ENCODE measurements at regions not wholly inside any gene's neighbourhood (a gene's known extent, or its start where the extent isn't known, plus 50 kb on each side); places are given as distances from the start of the nearest gene placed in this dataset.
"Not testable (repeated sequence)": the region's sequence is repeated elsewhere in the genome, so short reads cannot be mapped to it uniquely, and the experiment has no call there.

GRCh38 chr2:187906021-187906420 lies 351.8 kb upstream of the TFPI start:
- no peaks in the 10 kb centered on the region for H3K36me3 Mint-ChIP-seq (ENCODE audit: unreplicated experiment)
- no peak overlapping the region for H3K27ac Mint-ChIP-seq (ENCODE audit: unreplicated experiment)
- no peak for DNase-seq (ENCODE audit: extremely low spot score, unreplicated experiment)
- H3K4me1 Mint-ChIP-seq (ENCODE audit: unreplicated experiment): peaks cover 7% of the 10 kb centered on the region
- no peak overlapping the region for H3K4me3 Mint-ChIP-seq (ENCODE audit: unreplicated experiment)
- H3K9me3 Mint-ChIP-seq (ENCODE audit: unreplicated experiment): peaks cover 14% of the 10 kb centered on the region
- no peak for TF ChIP-seq CTCF (IDR thresholded peaks at IDR 0.05)
- no peaks in the 10 kb centered on the region for H3K27me3 Mint-ChIP-seq (ENCODE audit: unreplicated experiment)

- H3K27me3 Mint-ChIP-seq (ENCODE audit: unreplicated experiment); DNase-seq (ENCODE audit: extremely low spot score, unreplicated experiment); H3K4me1 Mint-ChIP-seq (ENCODE audit: unreplicated experiment); H3K36me3 Mint-ChIP-seq (ENCODE audit: unreplicated experiment); H3K9me3 Mint-ChIP-seq (ENCODE audit: unreplicated experiment); H3K4me3 Mint-ChIP-seq (ENCODE audit: unreplicated experiment); H3K27ac Mint-ChIP-seq (ENCODE audit: unreplicated experiment): not testable (repeated sequence)
Measured at GRCh38 chr2:187910922-187911321, 356.7 kb upstream of the TFPI start.

GRCh38 chr2:187912950-187913349 lies 358.7 kb upstream of the TFPI start:
- no peak for TF ChIP-seq CTCF (IDR thresholded peaks at IDR 0.05)
- no peak for DNase-seq (ENCODE audit: extremely low spot score, unreplicated experiment)
- no peak overlapping the region for H3K27ac Mint-ChIP-seq (ENCODE audit: unreplicated experiment)

GRCh38 chr2:187915810-187916209 lies 361.6 kb upstream of the TFPI start:
- Mint-ChIP-seq H3K36me3 (ENCODE audit: unreplicated experiment) (no peaks in the 10 kb centered on the region), H3K27ac (ENCODE audit: unreplicated experiment) (no peak overlapping the region), H3K4me1 (ENCODE audit: unreplicated experiment) (no peaks in the 10 kb centered on the region), H3K27me3 (ENCODE audit: unreplicated experiment) (no peaks in the 10 kb centered on the region), H3K9me3 (ENCODE audit: unreplicated experiment) (no peaks in the 10 kb centered on the region), H3K4me3 (ENCODE audit: unreplicated experiment) (no peak overlapping the region)
- no peak for TF ChIP-seq CTCF (IDR thresholded peaks at IDR 0.05)
- DNase-seq (ENCODE audit: extremely low spot score, unreplicated experiment): no peak

More at GRCh38 chr2:187912950-187913349, 358.7 kb upstream of the TFPI start:
- no peaks in the 10 kb centered on the region for H3K36me3 Mint-ChIP-seq (ENCODE audit: unreplicated experiment)
- no peaks in the 10 kb centered on the region for H3K4me1 Mint-ChIP-seq (ENCODE audit: unreplicated experiment)
- no peak overlapping the region for H3K4me3 Mint-ChIP-seq (ENCODE audit: unreplicated experiment)
- no peaks in the 10 kb centered on the region for H3K9me3 Mint-ChIP-seq (ENCODE audit: unreplicated experiment)
- H3K27me3 Mint-ChIP-seq (ENCODE audit: unreplicated experiment): no peaks in the 10 kb centered on the region

GRCh38 chr2:187916799-187917198 lies 362.6 kb upstream of the TFPI start:
- DNase-seq (ENCODE audit: extremely low spot score, unreplicated experiment): no peak
- Mint-ChIP-seq H3K27ac (ENCODE audit: unreplicated experiment) (no peak overlapping the region), H3K36me3 (ENCODE audit: unreplicated experiment) (no peaks in the 10 kb centered on the region), H3K27me3 (ENCODE audit: unreplicated experiment) (no peaks in the 10 kb centered on the region), H3K4me1 (ENCODE audit: unreplicated experiment) (no peaks in the 10 kb centered on the region), H3K4me3 (ENCODE audit: unreplicated experiment) (no peak overlapping the region), H3K9me3 (ENCODE audit: unreplicated experiment) (no peaks in the 10 kb centered on the region)
- TF ChIP-seq CTCF (IDR thresholded peaks at IDR 0.05): no peak

- no peaks in the 10 kb centered on the region for H3K9me3 Mint-ChIP-seq (ENCODE audit: unreplicated experiment)
- no peak overlapping the region for H3K27ac Mint-ChIP-seq (ENCODE audit: unreplicated experiment)
- DNase-seq (ENCODE audit: extremely low spot score, unreplicated experiment): no peak
- no peaks in the 10 kb centered on the region for H3K27me3 Mint-ChIP-seq (ENCODE audit: unreplicated experiment)
- H3K36me3 Mint-ChIP-seq (ENCODE audit: unreplicated experiment): no peaks in the 10 kb centered on the region
- no peaks in the 10 kb centered on the region for H3K4me1 Mint-ChIP-seq (ENCODE audit: unreplicated experiment)
- no peak overlapping the region for H3K4me3 Mint-ChIP-seq (ENCODE audit: unreplicated experiment)
- TF ChIP-seq CTCF (IDR thresholded peaks at IDR 0.05): no peak
Measured at GRCh38 chr2:187917535-187917934, 363.3 kb upstream of the TFPI start.
